Stromal cell of bone marrow (primary cell): ENCODE measurements at regions not wholly inside any gene's neighbourhood (a gene's known extent, or its start where the extent isn't known, plus 50 kb on each side); places are given as distances from the start of the nearest gene placed in this dataset.

Source experiments
- DNase-seq: peaks from one replicate; pipeline ENCODE4 v3.0.0-alpha.2; 2012; ENCODE audit warnings: low read depth

GRCh38 chr12:91533366-91533765 is 350.7 kb upstream of the DCN start:
- no peak for DNase-seq

GRCh38 chr12:91529829-91530228 is 347.2 kb upstream of the DCN start:
- no peak for DNase-seq

- DNase-seq: no peak
Measured at GRCh38 chr12:91523831-91524230, 341.2 kb upstream of the DCN start.

- no peak for DNase-seq
Measured at GRCh38 chr12:91516695-91517047, 334.1 kb upstream of the DCN start.

GRCh38 chr12:91515944-91516694 is 333.5 kb upstream of the DCN start:
- no peak for DNase-seq

- DNase-seq: no peak
Measured at GRCh38 chr12:91513313-91513712, 330.7 kb upstream of the DCN start.

GRCh38 chr12:91511795-91512420 is 329.3 kb upstream of the DCN start:
- DNase-seq: no peak

- peak; percentile 18 for DNase-seq
Measured at GRCh38 chr12:91507754-91508153, 325.1 kb upstream of the DCN start.

GRCh38 chr12:91506452-91506851 is 323.8 kb upstream of the DCN start:
- no peak for DNase-seq

- DNase-seq: peak; percentile 16
Measured at GRCh38 chr12:91505006-91505405, 322.4 kb upstream of the DCN start.

- no peak for DNase-seq
Measured at GRCh38 chr12:91502208-91502607, 319.6 kb upstream of the DCN start.

- DNase-seq: no peak
Measured at GRCh38 chr12:91496337-91496736, 313.7 kb upstream of the DCN start.

- no peak for DNase-seq
Measured at GRCh38 chr12:91493308-91493707, 310.7 kb upstream of the DCN start.

GRCh38 chr12:91492648-91493047 is 310.0 kb upstream of the DCN start:
- no peak for DNase-seq

- DNase-seq: no peak
Measured at GRCh38 chr12:91490667-91491311, 308.2 kb upstream of the DCN start.

- no peak for DNase-seq
Measured at GRCh38 chr12:91483471-91483985, 300.9 kb upstream of the DCN start.

GRCh38 chr12:91482231-91482630 is 299.6 kb upstream of the DCN start:
- DNase-seq: no peak

- no peak for DNase-seq
Measured at GRCh38 chr12:91478500-91478899, 295.9 kb upstream of the DCN start.

- no peak for DNase-seq
Measured at GRCh38 chr12:91467686-91468085, 285.1 kb upstream of the DCN start.

GRCh38 chr12:91461061-91461460 is 278.4 kb upstream of the DCN start:
- DNase-seq: no peak

- DNase-seq: no peak
Measured at GRCh38 chr12:91460469-91460868, 277.9 kb upstream of the DCN start.

- DNase-seq: no peak
Measured at GRCh38 chr12:91455321-91455720, 272.7 kb upstream of the DCN start.

GRCh38 chr12:91454179-91454578 is 271.6 kb upstream of the DCN start:
- DNase-seq: no peak
